ENCODE measurements at regions not wholly inside any gene's neighbourhood (a gene's known extent, or its start where the extent isn't known, plus 50 kb on each side); places are given as distances from the start of the nearest gene placed in this dataset.

- TF ChIP-seq CTCF (IDR thresholded peaks at IDR 0.05; ENCODE audit: borderline replicate concordance, extremely low read depth, low read length, poor library complexity, severe bottlenecking) = no peak
- no peak for TF ChIP-seq EZH2 (IDR thresholded peaks at IDR 0.05; ENCODE audit: borderline replicate concordance, low read depth, low read length, severe bottlenecking)
Measured at GRCh38 chr5:120082316-120083068, 381.6 kb upstream of the PRR16 start.
